ENCODE measurements at regions not wholly inside any gene's neighbourhood (a gene's known extent, or its start where the extent isn't known, plus 50 kb on each side); places are given as distances from the start of the nearest gene placed in this dataset.
"Not testable (repeated sequence)": the region's sequence is repeated elsewhere in the genome, so short reads cannot be mapped to it uniquely, and the experiment has no call there.

DNA sequence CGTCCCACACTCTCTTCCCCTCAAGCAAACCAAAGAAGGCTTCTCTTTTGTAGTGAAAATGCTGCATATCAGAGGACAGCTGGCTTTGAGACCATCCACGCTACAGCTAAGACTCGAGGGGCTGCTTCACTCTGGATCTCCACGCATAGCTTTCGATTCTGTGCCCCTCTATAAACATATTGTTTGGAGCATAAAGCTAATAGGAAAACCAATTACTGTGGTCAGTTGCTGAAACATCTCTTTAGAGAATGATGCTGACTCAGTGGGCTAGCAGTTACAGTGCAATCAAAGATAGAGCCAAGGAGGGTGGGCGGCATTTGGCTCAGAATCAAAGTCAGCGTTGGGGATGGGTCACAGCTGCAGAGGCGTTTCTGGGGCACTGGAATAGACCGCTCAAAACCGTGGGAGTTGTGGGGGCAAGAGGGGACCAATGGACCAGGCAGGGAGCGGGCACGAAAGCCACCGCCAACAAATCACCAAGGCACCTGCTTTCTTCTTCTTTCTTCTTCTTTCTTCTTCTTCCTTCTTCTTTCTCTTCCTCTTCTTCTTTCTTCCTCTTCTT lies 76.7 kb downstream of the RASL11A start:
- Histone ChIP-seq H3K27ac (no peak overlapping the region), H3K36me3 (ENCODE audit: insufficient read depth) (no peaks in the 10 kb centered on the region), H4K20me1 (ENCODE audit: insufficient read depth) (no peaks in the 10 kb centered on the region), H3K79me2 (ENCODE audit: insufficient read depth, low read depth) (no peaks in the 10 kb centered on the region), H2AFZ (ENCODE audit: low read depth) (no peak overlapping the region), H3K9ac (no peak overlapping the region), H3K4me3 (IDR thresholded peaks at IDR 0.05; ENCODE audit: insufficient read depth, low read depth, low read length) (no peak overlapping the region), H3K27me3 (ENCODE audit: insufficient read depth, low read depth) (no peaks in the 10 kb centered on the region), H3K4me2 (no peak overlapping the region), H3K4me1 (ENCODE audit: low read depth, poor library complexity, severe bottlenecking) (no peaks in the 10 kb centered on the region)
- TF ChIP-seq, protein P1, sequence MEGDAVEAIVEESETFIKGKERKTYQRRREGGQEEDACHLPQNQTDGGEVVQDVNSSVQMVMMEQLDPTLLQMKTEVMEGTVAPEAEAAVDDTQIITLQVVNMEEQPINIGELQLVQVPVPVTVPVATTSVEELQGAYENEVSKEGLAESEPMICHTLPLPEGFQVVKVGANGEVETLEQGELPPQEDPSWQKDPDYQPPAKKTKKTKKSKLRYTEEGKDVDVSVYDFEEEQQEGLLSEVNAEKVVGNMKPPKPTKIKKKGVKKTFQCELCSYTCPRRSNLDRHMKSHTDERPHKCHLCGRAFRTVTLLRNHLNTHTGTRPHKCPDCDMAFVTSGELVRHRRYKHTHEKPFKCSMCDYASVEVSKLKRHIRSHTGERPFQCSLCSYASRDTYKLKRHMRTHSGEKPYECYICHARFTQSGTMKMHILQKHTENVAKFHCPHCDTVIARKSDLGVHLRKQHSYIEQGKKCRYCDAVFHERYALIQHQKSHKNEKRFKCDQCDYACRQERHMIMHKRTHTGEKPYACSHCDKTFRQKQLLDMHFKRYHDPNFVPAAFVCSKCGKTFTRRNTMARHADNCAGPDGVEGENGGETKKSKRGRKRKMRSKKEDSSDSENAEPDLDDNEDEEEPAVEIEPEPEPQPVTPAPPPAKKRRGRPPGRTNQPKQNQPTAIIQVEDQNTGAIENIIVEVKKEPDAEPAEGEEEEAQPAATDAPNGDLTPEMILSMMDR (conservative IDR thresholded peaks at IDR 0.05; ENCODE audit: low read depth, low read length) = no peak

- TF ChIP-seq, protein P1 (conservative IDR thresholded peaks at IDR 0.05; ENCODE audit: low read depth, low read length) = no peak
- no peaks in the 10 kb centered on the region for H3K36me3 ChIP-seq (ENCODE audit: insufficient read depth)
- H3K27me3 ChIP-seq (ENCODE audit: insufficient read depth, low read depth) = no peaks in the 10 kb centered on the region
- H3K4me3 ChIP-seq (IDR thresholded peaks at IDR 0.05; ENCODE audit: insufficient read depth, low read depth, low read length) = no peak overlapping the region
- H4K20me1 ChIP-seq (ENCODE audit: insufficient read depth) = no peaks in the 10 kb centered on the region
- no peaks in the 10 kb centered on the region for H3K79me2 ChIP-seq (ENCODE audit: insufficient read depth, low read depth)
- no peak overlapping the region for H3K9ac ChIP-seq
- H3K4me1 ChIP-seq (ENCODE audit: low read depth, poor library complexity, severe bottlenecking) = peaks cover 2% of the 10 kb centered on the region
- H3K4me2 ChIP-seq = no peak overlapping the region
- H3K27ac ChIP-seq = no peak overlapping the region
- no peak overlapping the region for H2AFZ ChIP-seq (ENCODE audit: low read depth)
Observed at GRCh38 chr13:27348461-27348860, 76.0 kb upstream of the GTF3A start.

GRCh38 chr13:27349458-27349857 lies 75.0 kb upstream of the GTF3A start:
- Histone ChIP-seq H3K79me2 (ENCODE audit: insufficient read depth, low read depth) (no peaks in the 10 kb centered on the region), H3K4me2 (no peak overlapping the region), H4K20me1 (ENCODE audit: insufficient read depth) (no peaks in the 10 kb centered on the region), H3K4me1 (ENCODE audit: low read depth, poor library complexity, severe bottlenecking) (peaks cover 10% of the 10 kb centered on the region), H3K27me3 (ENCODE audit: insufficient read depth, low read depth) (no peaks in the 10 kb centered on the region), H3K36me3 (ENCODE audit: insufficient read depth) (no peaks in the 10 kb centered on the region), H3K9ac (no peak overlapping the region), H2AFZ (ENCODE audit: low read depth) (no peak overlapping the region), H3K27ac (no peak overlapping the region), H3K4me3 (IDR thresholded peaks at IDR 0.05; ENCODE audit: insufficient read depth, low read depth, low read length) (no peak overlapping the region)
- TF ChIP-seq, protein P1 (conservative IDR thresholded peaks at IDR 0.05; ENCODE audit: low read depth, low read length) = no peak

DNA sequence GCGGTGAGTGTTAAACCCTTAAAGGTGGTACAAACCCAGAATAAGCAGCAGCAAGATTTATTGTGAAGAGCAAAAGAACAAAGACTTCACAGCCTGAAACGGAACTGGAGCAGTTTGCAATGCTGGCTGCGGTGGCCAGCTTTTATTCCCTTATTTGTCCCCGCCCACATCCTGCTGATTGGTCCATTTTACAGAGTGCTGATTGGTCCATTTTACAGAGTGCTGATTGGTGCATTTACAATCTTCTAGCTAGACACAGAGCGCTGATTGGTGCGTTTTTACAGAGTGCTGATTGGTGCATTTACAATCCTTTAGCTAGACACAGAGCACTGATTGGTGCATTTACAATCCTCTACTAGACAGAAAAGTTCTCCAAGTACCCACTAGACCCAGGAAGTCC lies 73.6 kb upstream of the GTF3A start:
- H3K4me2 ChIP-seq; H4K20me1 ChIP-seq (ENCODE audit: insufficient read depth); H3K4me3 ChIP-seq (IDR thresholded peaks at IDR 0.05; ENCODE audit: insufficient read depth, low read depth, low read length); H3K27me3 ChIP-seq (ENCODE audit: insufficient read depth, low read depth); H3K79me2 ChIP-seq (ENCODE audit: insufficient read depth, low read depth); H3K36me3 ChIP-seq (ENCODE audit: insufficient read depth); H3K27ac ChIP-seq; H2AFZ ChIP-seq (ENCODE audit: low read depth); H3K9ac ChIP-seq: not testable (repeated sequence)
- peaks cover 10% of the 10 kb centered on the region for H3K4me1 ChIP-seq (ENCODE audit: low read depth, poor library complexity, severe bottlenecking)

DNA sequence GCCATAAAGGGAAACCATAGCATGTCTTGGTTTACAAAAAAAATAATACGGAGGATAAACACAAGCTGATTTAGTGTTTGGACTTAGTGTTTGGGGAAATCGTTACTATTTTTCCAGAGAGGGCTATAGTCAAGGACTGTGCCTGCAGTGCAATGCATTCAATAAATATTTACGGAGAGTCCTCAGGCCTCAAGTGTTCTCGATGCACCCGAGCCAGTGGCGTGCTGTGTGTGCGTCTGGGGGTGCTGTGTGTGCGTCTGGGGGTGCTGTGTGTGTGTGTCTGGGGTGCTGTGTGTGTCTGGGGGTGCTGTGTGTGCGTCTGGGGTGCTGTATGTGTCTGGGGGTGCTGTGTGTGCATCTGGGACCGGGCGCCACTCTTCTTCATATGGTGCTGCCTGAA lies 71.7 kb upstream of the GTF3A start:
- Histone ChIP-seq H3K4me1 (ENCODE audit: low read depth, poor library complexity, severe bottlenecking) (peaks cover 10% of the 10 kb centered on the region), H3K9ac (peak overlapping the region; percentile 39; the same call in 1 of the 2 replicates), H4K20me1 (ENCODE audit: insufficient read depth) (no peaks in the 10 kb centered on the region), H3K4me2 (peak overlapping the region; percentile 82; the same call in 1 of the 2 replicates), H2AFZ (ENCODE audit: low read depth) (peak overlapping the region; percentile 85), H3K4me3 (IDR thresholded peaks at IDR 0.05; ENCODE audit: insufficient read depth, low read depth, low read length) (no peak overlapping the region), H3K27me3 (ENCODE audit: insufficient read depth, low read depth) (no peaks in the 10 kb centered on the region), H3K36me3 (ENCODE audit: insufficient read depth) (no peaks in the 10 kb centered on the region), H3K27ac (peak overlapping the region; percentile 54), H3K79me2 (ENCODE audit: insufficient read depth, low read depth) (no peaks in the 10 kb centered on the region)
- TF ChIP-seq, protein P1 (conservative IDR thresholded peaks at IDR 0.05; ENCODE audit: low read depth, low read length) = no peak
